HG03575 (cell line): ENCODE measurements at regions not wholly inside any gene's neighbourhood (a gene's known extent, or its start where the extent isn't known, plus 50 kb on each side); places are given as distances from the start of the nearest gene placed in this dataset.
A peak's percentile ranks its signal among the peaks of the same experiment; 100 is the strongest.

Experiments used
- ATAC-seq: cut with Tn5 transposase; IDR thresholded peaks from one replicate; pipeline ENCODE4 v1.9.1; 2021; ENCODE audit not compliant: unreplicated experiment, insufficient number of reproducible peaks, low FRiP score; ENCODE audit errors: extremely low read depth

DNA sequence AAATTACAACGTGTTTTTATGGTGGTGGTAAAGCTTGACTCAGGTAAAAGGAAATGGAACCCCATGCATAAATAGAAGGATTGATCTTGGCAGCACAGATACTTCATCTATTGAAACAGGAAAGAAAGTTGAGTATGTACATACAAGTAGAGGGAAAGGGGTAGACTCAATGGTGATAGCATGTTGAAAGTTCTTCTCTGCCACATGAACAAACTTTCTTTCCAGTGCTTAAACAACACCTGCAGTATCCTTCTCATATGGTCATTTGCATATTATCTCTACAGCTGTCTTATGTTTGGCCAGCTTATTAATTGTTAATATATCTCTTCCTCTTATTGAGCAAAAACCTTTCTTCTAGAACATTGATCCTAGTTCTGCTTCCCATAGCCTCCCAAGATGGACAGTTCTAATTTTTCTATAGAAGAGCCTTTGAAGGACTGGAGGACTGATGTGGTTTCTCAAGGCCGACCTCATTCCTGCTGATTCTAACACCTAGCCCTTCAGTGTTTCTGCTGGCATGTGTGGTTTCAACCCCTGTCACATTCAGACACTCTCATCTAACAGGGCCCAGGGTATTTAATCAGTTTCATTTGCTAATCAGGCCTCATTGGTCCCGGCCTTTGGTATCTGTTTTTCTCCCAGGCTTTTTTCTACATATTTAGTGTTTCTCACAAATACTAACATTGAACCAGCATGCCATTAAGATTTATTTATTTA, 108.1 kb upstream of the SPRY1 start:
- no peak for ATAC-seq

DNA sequence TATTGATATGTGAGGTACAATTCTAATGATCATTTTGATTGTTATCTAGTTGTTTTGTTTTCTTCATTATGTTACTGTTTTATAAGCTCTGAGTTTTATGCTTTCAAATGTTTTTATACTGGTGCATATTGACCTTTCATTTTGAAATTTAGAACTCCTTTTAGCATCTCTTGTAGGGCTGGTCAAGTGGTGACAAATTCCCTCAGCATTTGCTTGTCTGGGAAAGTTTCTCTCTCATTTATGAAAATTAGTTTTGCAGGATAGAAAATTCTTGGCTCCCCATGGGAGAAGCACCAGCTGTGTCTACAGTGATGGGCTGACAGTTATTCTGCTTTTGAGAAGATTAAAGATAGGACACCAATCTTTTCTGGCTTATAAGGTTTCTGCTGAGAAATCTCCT, 105.3 kb upstream of the SPRY1 start:
- no peak for ATAC-seq

- no peak for ATAC-seq
Measured at GRCh38 chr4:123297836-123298235, 98.8 kb upstream of the SPRY1 start.

DNA sequence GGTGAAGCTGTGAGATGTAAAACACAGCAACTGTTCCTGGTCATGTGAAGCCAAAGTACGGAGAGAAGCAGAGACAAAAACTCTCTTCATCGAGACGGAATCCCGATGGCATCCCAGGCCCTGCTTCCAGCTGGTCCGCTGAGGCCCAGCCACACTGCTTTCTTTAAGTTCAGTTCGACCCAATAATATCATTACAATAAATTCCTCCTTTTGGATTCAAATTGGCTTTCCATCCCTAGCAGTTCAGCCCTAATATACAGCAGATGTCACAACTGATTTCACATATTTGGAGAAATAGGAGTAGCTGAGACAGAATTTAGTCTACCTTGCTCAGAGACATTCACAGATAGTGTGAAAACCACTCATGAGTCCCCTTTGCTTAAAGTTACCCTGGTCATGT, 98.3 kb upstream of the SPRY1 start:
- ATAC-seq = no peak

GRCh38 chr4:123298801-123299200, 97.8 kb upstream of the SPRY1 start:
- ATAC-seq = no peak

DNA sequence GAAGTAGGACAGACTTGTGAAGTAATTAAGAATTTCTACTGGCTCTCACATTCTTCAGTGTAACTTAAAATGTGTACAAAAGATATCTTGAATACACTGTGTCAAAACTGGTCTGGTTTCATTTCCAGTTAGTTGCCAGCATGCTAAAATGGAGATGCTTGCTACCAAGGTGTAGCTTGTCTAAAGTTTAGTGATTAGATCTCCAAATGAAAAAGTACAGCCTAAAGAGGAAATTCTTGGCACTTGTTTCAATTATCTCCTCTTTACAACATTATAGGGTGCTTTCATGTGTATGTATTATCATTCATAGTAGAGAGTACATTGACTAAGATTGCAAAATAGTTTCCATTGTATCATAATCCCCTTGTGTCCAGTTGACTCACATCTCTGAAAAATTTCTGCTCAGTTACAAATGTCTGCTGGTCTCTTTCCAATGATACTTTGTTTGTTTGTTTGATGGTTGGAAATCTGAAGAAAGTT, 97.3 kb upstream of the SPRY1 start:
- ATAC-seq = no peak

- no peak for ATAC-seq
Measured at GRCh38 chr4:123300222-123301039, 96.2 kb upstream of the SPRY1 start.

GRCh38 chr4:123301923-123302322, 94.7 kb upstream of the SPRY1 start:
- ATAC-seq = no peak

DNA sequence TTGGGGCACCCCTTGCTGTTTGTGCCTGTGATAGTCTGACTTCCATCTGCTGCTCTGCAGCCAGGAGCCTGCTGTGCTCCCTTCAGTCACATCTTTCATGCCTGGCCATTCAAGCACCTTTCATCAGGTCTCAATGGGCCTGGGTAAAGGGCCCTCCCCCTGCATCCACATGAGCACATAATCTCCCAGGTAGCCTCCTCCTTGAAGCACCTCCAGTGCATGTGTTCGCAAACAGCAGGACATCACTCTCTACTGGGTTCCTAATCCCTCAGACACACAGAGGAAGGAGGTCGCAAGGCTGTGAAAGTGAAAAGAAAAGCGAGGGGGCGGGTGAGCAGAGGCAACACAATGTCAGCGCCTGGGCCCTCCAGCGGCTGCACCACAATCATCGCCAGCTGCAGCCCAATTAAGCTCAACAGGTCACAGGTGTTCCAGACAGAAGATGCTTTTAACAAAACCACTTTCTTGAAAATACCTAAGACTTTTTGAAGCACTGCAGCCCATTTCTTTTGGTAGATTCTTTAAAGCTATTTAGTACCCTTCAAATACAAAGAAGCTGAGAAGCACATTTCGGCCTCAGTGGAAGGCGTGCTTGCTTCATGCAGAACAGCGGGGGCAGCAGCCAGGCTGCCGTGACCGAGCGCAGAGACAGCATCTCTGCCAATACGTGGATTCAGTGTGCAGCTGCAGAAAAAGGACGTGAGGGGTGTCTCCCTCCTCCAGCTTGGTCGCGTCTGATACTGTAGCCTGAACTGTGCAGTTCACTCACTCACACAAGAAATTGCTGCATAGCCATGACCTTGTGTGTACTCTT, 92.2 kb upstream of the SPRY1 start:
- no peak for ATAC-seq

DNA sequence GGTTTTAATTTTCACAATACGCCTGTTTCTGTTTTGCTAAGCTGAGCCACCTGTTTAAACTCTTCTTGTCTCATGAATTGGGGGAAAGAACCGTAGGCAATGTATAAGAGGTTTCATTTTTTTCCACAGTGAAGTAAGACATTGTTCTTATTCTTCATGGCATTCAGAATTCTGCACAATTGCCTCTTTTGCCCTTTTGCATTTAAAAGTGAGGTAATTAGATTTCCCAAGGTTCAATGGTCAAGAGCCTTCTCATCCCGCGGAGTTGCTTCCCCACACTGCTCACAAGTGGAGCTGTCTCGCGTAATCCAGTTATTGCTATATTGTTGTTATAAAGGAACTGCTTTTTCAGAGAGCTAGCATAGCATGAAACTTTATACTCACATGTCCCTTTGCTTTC, 90.9 kb upstream of the SPRY1 start:
- ATAC-seq = no peak

- ATAC-seq = no peak
Measured at GRCh38 chr4:123306769-123307168, 89.8 kb upstream of the SPRY1 start.

DNA sequence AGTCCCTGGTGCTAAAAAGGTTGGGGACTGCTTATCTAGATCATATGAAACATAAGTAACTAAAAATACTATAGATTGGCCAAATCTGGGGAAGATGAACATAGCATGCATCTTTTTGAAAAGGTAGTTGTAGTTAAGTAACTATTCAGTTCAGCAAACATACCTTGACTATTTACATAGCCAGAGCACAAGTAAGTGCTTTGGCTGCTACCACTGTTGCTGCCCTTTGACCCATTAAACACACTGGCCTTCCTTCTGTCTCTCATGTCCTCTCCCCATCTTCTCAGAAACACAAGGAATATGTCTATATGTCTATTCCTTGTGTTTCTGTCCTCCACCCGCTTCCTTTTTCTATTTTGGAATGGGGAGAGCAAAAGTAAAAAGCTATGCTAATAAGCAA, 87.9 kb upstream of the SPRY1 start:
- ATAC-seq = no peak

- no peak for ATAC-seq
Measured at GRCh38 chr4:123312116-123312515, 84.5 kb upstream of the SPRY1 start.

DNA sequence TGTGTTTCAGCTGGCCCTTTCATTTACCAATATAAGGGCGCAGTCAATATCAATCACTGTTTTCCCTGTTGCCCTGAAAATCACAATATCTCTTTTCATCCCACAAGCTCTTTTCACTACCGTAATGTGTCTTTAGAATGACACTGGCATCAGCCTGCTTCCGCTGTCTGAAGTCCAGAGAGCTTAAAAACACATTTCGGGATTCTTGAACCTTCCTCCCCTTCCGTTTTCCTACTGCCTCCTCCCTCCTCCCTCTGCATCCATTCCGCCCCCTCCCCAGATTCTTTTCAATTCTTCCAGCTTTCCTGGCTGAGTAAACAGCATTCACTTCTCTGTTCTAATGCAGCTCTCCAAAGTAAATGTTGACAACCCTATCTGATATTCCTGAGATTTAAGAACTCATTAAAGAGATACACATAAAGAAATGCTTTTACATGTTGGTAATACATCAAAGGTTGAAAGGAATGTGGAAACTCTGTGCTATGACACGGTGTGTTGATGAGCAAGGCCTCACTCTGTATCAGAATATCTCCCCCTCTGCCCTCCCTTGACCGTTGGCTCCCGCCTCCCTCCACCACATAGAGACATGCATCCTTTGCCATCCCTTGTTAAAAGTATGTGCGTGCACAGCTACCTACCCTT, 83.5 kb upstream of the SPRY1 start:
- no peak for ATAC-seq

GRCh38 chr4:123315617-123316016, 81.0 kb upstream of the SPRY1 start:
- ATAC-seq = no peak

DNA sequence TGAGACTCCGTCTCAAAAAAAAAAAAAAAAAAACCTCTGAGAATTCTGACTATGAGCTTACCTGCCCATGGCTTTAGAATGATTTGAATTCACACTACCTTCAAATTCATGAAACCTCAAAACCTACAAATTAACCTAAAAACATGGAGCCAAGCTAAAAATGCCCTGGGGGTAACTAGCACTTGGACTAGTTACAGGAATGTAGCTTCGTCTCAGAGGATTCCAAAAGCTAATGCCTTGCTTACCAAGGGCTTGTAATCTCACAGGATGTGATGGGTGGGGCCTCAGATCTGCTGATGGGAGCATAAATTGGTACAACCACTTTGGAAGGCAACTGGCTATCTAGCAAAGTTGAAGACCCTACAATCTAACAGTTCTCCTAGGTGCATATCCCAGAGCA, 79.4 kb upstream of the SPRY1 start:
- ATAC-seq = no peak

DNA sequence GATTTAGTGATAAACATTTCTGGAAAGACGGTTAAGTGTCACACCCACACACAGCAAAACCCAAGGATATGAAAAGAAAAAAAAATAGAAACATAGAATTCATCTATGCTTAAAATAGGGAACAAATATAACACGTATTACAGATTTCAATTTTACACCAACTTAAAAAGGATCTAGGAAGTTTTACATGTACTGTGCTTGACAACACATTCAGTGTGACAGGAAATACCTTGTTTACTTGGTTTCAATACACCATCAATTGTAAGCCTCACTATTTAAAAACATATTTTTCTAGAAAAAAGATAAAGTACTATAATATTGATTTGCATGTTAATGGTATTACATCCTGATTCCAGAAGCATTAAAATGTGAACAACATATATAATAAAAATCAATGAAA, 77.0 kb upstream of the SPRY1 start:
- ATAC-seq = no peak

- ATAC-seq = no peak
Measured at GRCh38 chr4:123323998-123324397, 72.6 kb upstream of the SPRY1 start.

- ATAC-seq = peak; percentile 97
Measured at GRCh38 chr4:123325241-123325681, 71.3 kb upstream of the SPRY1 start.
